ENCODE measurements at regions not wholly inside any gene's neighbourhood (a gene's known extent, or its start where the extent isn't known, plus 50 kb on each side); places are given as distances from the start of the nearest gene placed in this dataset.

DNA sequence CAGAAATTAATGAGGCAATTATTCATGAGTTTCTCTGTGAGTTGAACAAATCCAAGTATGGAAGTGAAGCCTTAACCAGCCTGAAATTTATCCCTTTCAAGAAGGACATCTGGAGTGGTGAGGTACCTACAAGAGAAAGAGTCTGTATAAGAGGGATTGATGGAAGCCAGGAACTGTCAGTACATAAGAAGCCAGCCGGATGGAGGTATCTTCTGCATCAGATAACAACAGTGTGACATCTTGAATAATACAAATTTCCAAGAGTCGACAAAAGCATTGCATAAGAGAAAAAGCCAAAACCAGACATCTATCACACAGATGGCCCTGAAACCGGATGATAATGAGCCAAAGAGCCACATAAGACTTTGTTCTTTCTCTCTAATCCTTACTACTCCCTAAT lies 781.2 kb downstream of the FLRT2 start:
- no peak overlapping the region for H3K4me2 ChIP-seq (ENCODE audit: insufficient read depth, low read length)
- DNase-seq (ENCODE audit: low read depth, low spot score) (no peak), FAIRE-seq (no peak)
- H3K4me3 ChIP-seq (replicated peaks in 1 of 3; ENCODE audit: insufficient read depth in 1 of 3, low read depth in 1 of 3, low read length in 3 of 3), result no peak overlapping the region
- no peaks in the 10 kb centered on the region for H3K4me1 ChIP-seq (ENCODE audit: control insufficient read depth, extremely low read depth, insufficient read depth, low read length)
- ChIA-PET POLR2A (no interaction called here), CTCF (no interaction called here)
- no peak overlapping the region for H2AFZ ChIP-seq (ENCODE audit: low read depth, low read length)
- H3K9ac ChIP-seq (replicated peaks; ENCODE audit: extremely low read depth, insufficient read depth, low read length), result no peak overlapping the region
- no peaks in the 10 kb centered on the region for H3K27me3 ChIP-seq (ENCODE audit: control insufficient read depth in 2 of 2, insufficient read depth in 2 of 2, low read length in 2 of 2)
- no peaks in the 10 kb centered on the region for H3K79me2 ChIP-seq (ENCODE audit: control insufficient read depth, insufficient read depth, low read length)
- intact Hi-C loops (cut with micrococcal nuclease), result no loop called here
- dilution Hi-C loops (cut with MboI; ENCODE audit: extremely low pct_ligation_motif_present, low sequenced_read_pairs), result no loop called here
- no peaks in the 10 kb centered on the region for H4K20me1 ChIP-seq (replicated peaks; ENCODE audit: control insufficient read depth, extremely low read depth, insufficient read depth, low read length)
- H3K9me1 ChIP-seq (replicated peaks; ENCODE audit: control insufficient read depth, extremely low read depth, insufficient read depth, low read length), result no peaks in the 10 kb centered on the region
- no peak overlapping the region for H3K27ac ChIP-seq (ENCODE audit: insufficient read depth, low read depth, low read length)
- H3K9me3 ChIP-seq (replicated peaks; ENCODE audit: control insufficient read depth, insufficient read depth, low read length), result peaks cover 2% of the 10 kb centered on the region
- no peaks in the 10 kb centered on the region for H3K36me3 ChIP-seq (ENCODE audit: control insufficient read depth in 2 of 2, extremely low read depth in 1 of 2, insufficient read depth in 2 of 2, low read length in 2 of 2)
- no TSS peak for BruUV-seq (replicated peaks)
- TF ChIP-seq JUN (IDR thresholded peaks at IDR 0.05; ENCODE audit: borderline replicate concordance, insufficient read depth, insufficient read length, low read depth) (no peak), FOS (IDR thresholded peaks at IDR 0.05; ENCODE audit: borderline replicate concordance, insufficient read depth, low read length) (no peak), POLR2AphosphoS5 (IDR thresholded peaks at IDR 0.05; ENCODE audit: insufficient read depth, low read depth, low read length) (no peak), GATA2 (IDR thresholded peaks at IDR 0.05; ENCODE audit: insufficient read depth, insufficient read length, low read depth, low read length) (no peak), POLR2A (IDR thresholded peaks at IDR 0.05; ENCODE audit: low read depth, low read length) (no peak), EZH2 (IDR thresholded peaks at IDR 0.05; ENCODE audit: borderline replicate concordance, low read depth, low read length, severe bottlenecking) (no peak), CTCF (IDR thresholded peaks at IDR 0.05; ENCODE audit: extremely low read depth in 1 of 2, insufficient read depth in 1 of 2, low read depth in 1 of 2, low read length in 2 of 2) (no peak), MAX (IDR thresholded peaks at IDR 0.05; ENCODE audit: insufficient read depth, insufficient read length) (no peak), MYC (IDR thresholded peaks at IDR 0.05; ENCODE audit: low read depth, low read length) (no peak)
